HG03457 (cell line): ENCODE measurements at regions not wholly inside any gene's neighbourhood (a gene's known extent, or its start where the extent isn't known, plus 50 kb on each side); places are given as distances from the start of the nearest gene placed in this dataset.

Experiments used
- ATAC-seq: cut with Tn5 transposase; IDR thresholded peaks from one replicate; pipeline ENCODE4 v1.9.1; 2021; ENCODE audit warnings: moderate number of reproducible peaks; ENCODE audit not compliant: unreplicated experiment

- no peak for ATAC-seq
Measured at GRCh38 chr2:67950018-67950417, 112.8 kb downstream of the C1D start.

- no peak for ATAC-seq
Measured at GRCh38 chr2:67950919-67951318, 111.9 kb downstream of the C1D start.

- ATAC-seq = no peak
Measured at GRCh38 chr2:67952066-67952465, 110.7 kb downstream of the C1D start.

GRCh38 chr2:67954093-67954748 lies 108.6 kb downstream of the C1D start:
- no peak for ATAC-seq

GRCh38 chr2:67955748-67956603 lies 106.8 kb downstream of the C1D start:
- no peak for ATAC-seq

GRCh38 chr2:67965246-67965645 lies 97.6 kb downstream of the C1D start:
- no peak for ATAC-seq

GRCh38 chr2:67970071-67970470 lies 92.7 kb downstream of the C1D start:
- no peak for ATAC-seq

GRCh38 chr2:67970542-67970941 lies 92.3 kb downstream of the C1D start:
- ATAC-seq = no peak

GRCh38 chr2:67974559-67975430 lies 88.0 kb downstream of the C1D start:
- ATAC-seq = no peak

GRCh38 chr2:67977464-67977863 lies 85.3 kb downstream of the C1D start:
- no peak for ATAC-seq

GRCh38 chr2:67982956-67983355 lies 79.8 kb downstream of the C1D start:
- no peak for ATAC-seq

- no peak for ATAC-seq
Measured at GRCh38 chr2:67984600-67984999, 78.2 kb downstream of the C1D start.

- no peak for ATAC-seq
Measured at GRCh38 chr2:67985586-67985985, 77.2 kb downstream of the C1D start.

GRCh38 chr2:67986258-67986657 lies 76.5 kb downstream of the C1D start:
- ATAC-seq = no peak
